Neural cell (in vitro differentiated cells): ENCODE measurements at regions not wholly inside any gene's neighbourhood (a gene's known extent, or its start where the extent isn't known, plus 50 kb on each side); places are given as distances from the start of the nearest gene placed in this dataset.

Experiments
- H2AFZ ChIP-seq: fragments of 200-600, 300-800 bp; sonication (generic), shearing (Covaris generic); 2 replicates; pipeline ENCODE4 v1.6.0; 2014; ENCODE audit warnings: low read depth, mild to moderate bottlenecking, antibody characterized with exemption, low read length, moderate library complexity
- H3F3A ChIP-seq: fragments of 200-600 bp; shearing (Covaris generic); 2 replicates; pipeline ENCODE4 v1.6.1; 2016; ENCODE audit warnings: mild to moderate bottlenecking, moderate library complexity, mixed read lengths, antibody characterized with exemption, low read length; ENCODE audit not compliant: insufficient read depth, poor library complexity, severe bottlenecking
- H3K27ac ChIP-seq: fragments of 200-600, 300-800 bp; sonication (generic), shearing (Covaris generic); 2 replicates; pipeline ENCODE4 v1.5.1; 2014; ENCODE audit warnings: mild to moderate bottlenecking, low read length, moderate library complexity
- H3K27me3 ChIP-seq: fragments of 300-800, 200-600 bp; sonication (generic), shearing (Covaris generic); 2 replicates; pipeline ENCODE4 v1.6.0; 2014; ENCODE audit warnings: mild to moderate bottlenecking, low read depth, low read length, moderate library complexity; ENCODE audit not compliant: insufficient read depth
- H3K36me3 ChIP-seq: fragments of 300-800, 200-600 bp; sonication (generic), shearing (Covaris generic); 2 replicates; pipeline ENCODE4 v1.5.1; 2014; ENCODE audit warnings: mild to moderate bottlenecking, antibody characterized with exemption, low read length, moderate library complexity; ENCODE audit not compliant: insufficient read depth
- H3K4me2 ChIP-seq: fragments of 300-800, 200-600 bp; sonication (generic), shearing (Covaris generic); 2 replicates; pipeline ENCODE4 v1.6.0; 2014; ENCODE audit warnings: mild to moderate bottlenecking, low read length
- H3K4me3 ChIP-seq: fragments of 300-800, 200-600 bp; sonication (generic), shearing (Covaris generic); 2 replicates; pipeline ENCODE4 v1.5.1; 2014; ENCODE audit warnings: mild to moderate bottlenecking, low read length, moderate library complexity
- H3K79me2 ChIP-seq: fragments of 200-600 bp; shearing (Covaris generic); replicated peaks from 2 replicates; pipeline ENCODE4 v1.6.0; 2014; ENCODE audit warnings: mild to moderate bottlenecking, low read length, moderate library complexity; ENCODE audit not compliant: insufficient read depth
- H3K9ac ChIP-seq: fragments of 300-800, 200-600 bp; sonication (generic), shearing (Covaris generic); 2 replicates; pipeline ENCODE4 v1.6.1; 2016; ENCODE audit warnings: mild to moderate bottlenecking, low read length, mixed read lengths
- H3K9me2 ChIP-seq: fragments of 200-600 bp; shearing (Covaris generic); 2 replicates; pipeline ENCODE4 v1.6.1; 2016; ENCODE audit warnings: mild to moderate bottlenecking, low read length, mixed read lengths; ENCODE audit not compliant: insufficient read depth
- H3K9me3 ChIP-seq: fragments of 200-600, 300-800 bp; sonication (generic), shearing (Covaris generic); 2 replicates; pipeline ENCODE4 v1.6.1; 2016; ENCODE audit warnings: mild to moderate bottlenecking, mixed run types, low read length, moderate library complexity, mixed read lengths
- H4K20me1 ChIP-seq: fragments of 200-600 bp; shearing (Covaris generic); 2 replicates; pipeline ENCODE4 v1.6.1; 2016; ENCODE audit warnings: mild to moderate bottlenecking, mixed run types; ENCODE audit not compliant: insufficient read depth
- EP300 ChIP-seq: fragments of 450-650 bp; conservative IDR thresholded peaks from 2 replicates; pipeline ENCODE4 v1.6.1; 2014; ENCODE audit warnings: antibody characterized with exemption, mild to moderate bottlenecking, moderate library complexity; ENCODE audit not compliant: poor library complexity, severe bottlenecking
- EZH2 ChIP-seq: fragments of 200-600, 300-800 bp; shearing (Covaris generic), sonication (generic); IDR thresholded peaks from 2 replicates; pipeline ENCODE4 v1.6.1; 2014; ENCODE audit warnings: antibody characterized with exemption, low read length, borderline replicate concordance, mild to moderate bottlenecking; ENCODE audit not compliant: insufficient read depth, poor library complexity, severe bottlenecking
- MXI1 ChIP-seq: fragments of 450-650 bp; conservative IDR thresholded peaks from 2 replicates; pipeline ENCODE4 v1.6.1; 2014; ENCODE audit warnings: antibody characterized with exemption, mild to moderate bottlenecking; ENCODE audit not compliant: poor library complexity, severe bottlenecking
- POLR2AphosphoS5 ChIP-seq: IDR thresholded peaks from 2 replicates; pipeline ENCODE4 v1.6.1; 2012
- RAD21 ChIP-seq: fragments of 450-650 bp; conservative IDR thresholded peaks from 2 replicates; pipeline ENCODE4 v1.6.1; 2014; ENCODE audit warnings: antibody characterized with exemption, mild to moderate bottlenecking, moderate library complexity
- SMC3 ChIP-seq: fragments of 450-650 bp; conservative IDR thresholded peaks from 2 replicates; pipeline ENCODE4 v1.6.1; 2014; ENCODE audit warnings: antibody characterized with exemption, mild to moderate bottlenecking, moderate library complexity; ENCODE audit not compliant: poor library complexity
- TAF1 ChIP-seq: IDR thresholded peaks from 2 replicates; pipeline ENCODE4 v1.6.1; 2012; ENCODE audit warnings: low read depth
- TF ChIP-seq, protein P1 (sequence below): fragments of 450-650 bp; IDR thresholded peaks from 2 replicates; pipeline ENCODE4 v1.5.1; 2014; ENCODE audit warnings: antibody characterized with exemption, mild to moderate bottlenecking, moderate library complexity; ENCODE audit not compliant: poor library complexity, severe bottlenecking
- TF ChIP-seq, protein P2 (sequence below): IDR thresholded peaks from 2 replicates; pipeline ENCODE4 v1.6.1; 2012; ENCODE audit warnings: borderline replicate concordance

DNA sequence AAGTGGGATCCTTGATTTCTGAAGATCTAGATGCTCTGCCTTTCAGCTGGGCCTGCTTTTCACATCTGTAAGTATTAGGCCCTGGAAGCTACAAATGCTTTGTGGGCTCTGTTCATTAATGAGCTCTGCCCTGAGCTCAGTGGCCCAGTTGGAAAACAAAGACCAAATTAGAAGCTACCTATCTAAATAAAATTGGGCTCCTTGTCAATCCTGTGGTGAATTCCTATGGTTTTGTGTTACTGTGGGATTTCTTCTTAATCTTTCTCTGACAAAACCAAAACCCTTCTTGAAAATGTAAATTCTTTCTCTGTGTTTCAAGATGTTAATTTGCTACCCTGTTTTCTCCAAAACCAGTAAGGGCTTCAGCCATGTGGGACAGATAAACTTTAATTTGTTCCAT, 219.0 kb upstream of the HS6ST1 start:
- TF ChIP-seq POLR2AphosphoS5 (no peak), SMC3 (no peak), MXI1 (no peak), EZH2 (no peak), EP300 (no peak), RAD21 (no peak), TAF1 (no peak)
- TF ChIP-seq, protein P1, sequence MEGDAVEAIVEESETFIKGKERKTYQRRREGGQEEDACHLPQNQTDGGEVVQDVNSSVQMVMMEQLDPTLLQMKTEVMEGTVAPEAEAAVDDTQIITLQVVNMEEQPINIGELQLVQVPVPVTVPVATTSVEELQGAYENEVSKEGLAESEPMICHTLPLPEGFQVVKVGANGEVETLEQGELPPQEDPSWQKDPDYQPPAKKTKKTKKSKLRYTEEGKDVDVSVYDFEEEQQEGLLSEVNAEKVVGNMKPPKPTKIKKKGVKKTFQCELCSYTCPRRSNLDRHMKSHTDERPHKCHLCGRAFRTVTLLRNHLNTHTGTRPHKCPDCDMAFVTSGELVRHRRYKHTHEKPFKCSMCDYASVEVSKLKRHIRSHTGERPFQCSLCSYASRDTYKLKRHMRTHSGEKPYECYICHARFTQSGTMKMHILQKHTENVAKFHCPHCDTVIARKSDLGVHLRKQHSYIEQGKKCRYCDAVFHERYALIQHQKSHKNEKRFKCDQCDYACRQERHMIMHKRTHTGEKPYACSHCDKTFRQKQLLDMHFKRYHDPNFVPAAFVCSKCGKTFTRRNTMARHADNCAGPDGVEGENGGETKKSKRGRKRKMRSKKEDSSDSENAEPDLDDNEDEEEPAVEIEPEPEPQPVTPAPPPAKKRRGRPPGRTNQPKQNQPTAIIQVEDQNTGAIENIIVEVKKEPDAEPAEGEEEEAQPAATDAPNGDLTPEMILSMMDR = no peak
- TF ChIP-seq, protein P2, sequence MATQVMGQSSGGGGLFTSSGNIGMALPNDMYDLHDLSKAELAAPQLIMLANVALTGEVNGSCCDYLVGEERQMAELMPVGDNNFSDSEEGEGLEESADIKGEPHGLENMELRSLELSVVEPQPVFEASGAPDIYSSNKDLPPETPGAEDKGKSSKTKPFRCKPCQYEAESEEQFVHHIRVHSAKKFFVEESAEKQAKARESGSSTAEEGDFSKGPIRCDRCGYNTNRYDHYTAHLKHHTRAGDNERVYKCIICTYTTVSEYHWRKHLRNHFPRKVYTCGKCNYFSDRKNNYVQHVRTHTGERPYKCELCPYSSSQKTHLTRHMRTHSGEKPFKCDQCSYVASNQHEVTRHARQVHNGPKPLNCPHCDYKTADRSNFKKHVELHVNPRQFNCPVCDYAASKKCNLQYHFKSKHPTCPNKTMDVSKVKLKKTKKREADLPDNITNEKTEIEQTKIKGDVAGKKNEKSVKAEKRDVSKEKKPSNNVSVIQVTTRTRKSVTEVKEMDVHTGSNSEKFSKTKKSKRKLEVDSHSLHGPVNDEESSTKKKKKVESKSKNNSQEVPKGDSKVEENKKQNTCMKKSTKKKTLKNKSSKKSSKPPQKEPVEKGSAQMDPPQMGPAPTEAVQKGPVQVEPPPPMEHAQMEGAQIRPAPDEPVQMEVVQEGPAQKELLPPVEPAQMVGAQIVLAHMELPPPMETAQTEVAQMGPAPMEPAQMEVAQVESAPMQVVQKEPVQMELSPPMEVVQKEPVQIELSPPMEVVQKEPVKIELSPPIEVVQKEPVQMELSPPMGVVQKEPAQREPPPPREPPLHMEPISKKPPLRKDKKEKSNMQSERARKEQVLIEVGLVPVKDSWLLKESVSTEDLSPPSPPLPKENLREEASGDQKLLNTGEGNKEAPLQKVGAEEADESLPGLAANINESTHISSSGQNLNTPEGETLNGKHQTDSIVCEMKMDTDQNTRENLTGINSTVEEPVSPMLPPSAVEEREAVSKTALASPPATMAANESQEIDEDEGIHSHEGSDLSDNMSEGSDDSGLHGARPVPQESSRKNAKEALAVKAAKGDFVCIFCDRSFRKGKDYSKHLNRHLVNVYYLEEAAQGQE = no peak
- Histone ChIP-seq H3K79me2 (no peaks in the 10 kb centered on the region), H3K4me2 (no peak overlapping the region), H3F3A (no peaks in the 10 kb centered on the region), H3K27ac (no peak overlapping the region), H3K36me3 (no peaks in the 10 kb centered on the region), H4K20me1 (no peaks in the 10 kb centered on the region), H2AFZ (no peak overlapping the region), H3K9me3 (no peaks in the 10 kb centered on the region), H3K4me3 (no peak overlapping the region), H3K27me3 (no peaks in the 10 kb centered on the region), H3K9me2 (no peaks in the 10 kb centered on the region), H3K9ac (no peak overlapping the region)

DNA sequence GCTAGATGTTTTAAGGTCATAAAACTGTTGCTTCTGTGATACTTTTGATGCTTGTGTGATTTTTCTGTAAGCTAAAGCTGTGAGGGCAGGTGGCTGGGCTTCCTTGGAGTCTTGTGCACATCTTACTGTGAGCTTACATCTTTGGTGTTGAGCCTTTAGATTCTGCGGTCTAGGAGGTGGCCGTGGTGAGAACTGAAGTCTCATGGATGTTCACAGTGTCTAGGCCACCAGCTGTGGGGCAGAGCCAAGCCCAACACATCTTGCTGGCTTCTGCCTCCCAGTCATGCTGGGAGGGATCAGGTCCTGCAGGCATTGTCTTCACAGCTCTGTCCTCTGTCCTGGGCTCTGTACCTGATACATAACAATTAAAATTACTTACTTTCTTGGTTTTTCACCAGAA, 219.7 kb upstream of the HS6ST1 start:
- Histone ChIP-seq H2AFZ (no peak overlapping the region), H3K4me2 (no peak overlapping the region), H3K79me2 (no peaks in the 10 kb centered on the region), H3K9me3 (no peaks in the 10 kb centered on the region), H4K20me1 (no peaks in the 10 kb centered on the region), H3F3A (no peaks in the 10 kb centered on the region), H3K9ac (no peak overlapping the region), H3K9me2 (no peaks in the 10 kb centered on the region), H3K27ac (no peak overlapping the region), H3K4me3 (no peak overlapping the region), H3K27me3 (no peaks in the 10 kb centered on the region), H3K36me3 (no peaks in the 10 kb centered on the region)
- TF ChIP-seq, protein P2 = no peak
- TF ChIP-seq SMC3 = no peak
- no peak for TF ChIP-seq MXI1
- no peak for TF ChIP-seq POLR2AphosphoS5
- no peak for TF ChIP-seq EP300
- TF ChIP-seq TAF1 = no peak
- no peak for TF ChIP-seq EZH2
- no peak for TF ChIP-seq RAD21
- TF ChIP-seq, protein P1 = no peak
